ENCODE measurements at regions not wholly inside any gene's neighbourhood (a gene's known extent, or its start where the extent isn't known, plus 50 kb on each side); places are given as distances from the start of the nearest gene placed in this dataset.

DNA sequence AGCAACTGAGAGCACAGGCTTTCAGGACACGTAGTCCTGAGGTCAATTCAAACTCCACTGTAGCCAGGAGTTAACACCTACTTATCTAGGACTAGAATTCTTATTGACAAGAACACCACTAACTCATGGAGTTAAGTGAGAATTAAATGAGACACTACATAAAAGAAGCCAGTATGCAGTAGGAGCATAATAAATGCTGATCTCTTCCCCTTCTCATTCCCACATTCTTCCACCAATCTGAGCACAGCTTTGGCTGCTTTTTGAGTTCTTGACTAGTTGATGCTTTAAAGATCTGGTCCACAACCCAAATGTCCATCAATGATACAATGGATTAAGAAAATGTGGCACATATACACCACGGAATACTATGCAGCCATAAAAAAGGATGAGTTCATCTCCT is 55.2 kb downstream of the TTC32 start:
- DNase-seq, result no peak

DNA sequence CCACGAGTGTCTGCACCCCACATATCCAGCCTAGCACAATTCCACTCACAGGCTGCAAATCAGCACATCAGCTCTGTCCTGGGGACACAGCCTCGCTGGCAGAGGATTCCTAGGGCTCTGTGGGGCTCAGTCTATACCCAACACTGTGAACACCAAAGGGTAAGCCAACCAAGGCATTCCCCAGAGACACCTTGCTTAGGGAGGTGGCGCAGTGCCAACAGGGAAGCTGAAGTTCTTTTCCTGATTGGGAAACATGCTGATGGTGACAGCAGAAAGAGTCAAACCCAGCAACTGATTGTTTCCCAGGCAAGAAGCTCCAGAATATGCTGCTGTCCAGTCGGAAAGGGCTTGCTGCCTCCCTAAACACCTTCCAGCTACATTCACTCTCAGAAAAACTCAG is 55.8 kb downstream of the TTC32 start:
- DNase-seq, result no peak

DNA sequence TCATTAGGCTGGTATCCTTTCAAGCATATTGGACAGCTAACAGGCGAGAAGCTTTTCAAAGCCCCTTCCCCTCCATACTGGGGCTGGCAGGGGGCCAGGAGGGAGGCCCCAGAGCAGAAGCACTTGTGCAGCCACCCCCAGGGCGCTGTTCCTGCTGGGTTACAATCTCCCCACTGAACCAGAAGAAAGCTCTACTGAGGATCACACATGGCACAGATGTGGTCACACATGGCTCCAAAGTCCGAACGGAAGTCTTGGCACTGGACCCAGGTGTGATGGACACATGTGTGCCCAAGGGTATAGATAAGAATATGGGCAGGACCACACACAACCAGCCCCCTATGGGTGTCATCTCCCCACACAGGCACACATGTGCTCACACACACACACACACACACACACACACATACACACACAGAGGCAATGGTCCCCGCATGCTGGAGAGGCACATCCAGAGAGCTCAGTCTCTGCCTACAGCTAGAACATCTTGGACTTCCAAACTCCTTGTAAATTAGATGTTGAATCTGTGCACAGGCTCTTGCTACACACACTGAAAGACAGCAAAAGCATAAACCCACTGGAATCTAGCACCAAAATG is 56.4 kb downstream of the TTC32 start:
- no peak for DNase-seq

DNA sequence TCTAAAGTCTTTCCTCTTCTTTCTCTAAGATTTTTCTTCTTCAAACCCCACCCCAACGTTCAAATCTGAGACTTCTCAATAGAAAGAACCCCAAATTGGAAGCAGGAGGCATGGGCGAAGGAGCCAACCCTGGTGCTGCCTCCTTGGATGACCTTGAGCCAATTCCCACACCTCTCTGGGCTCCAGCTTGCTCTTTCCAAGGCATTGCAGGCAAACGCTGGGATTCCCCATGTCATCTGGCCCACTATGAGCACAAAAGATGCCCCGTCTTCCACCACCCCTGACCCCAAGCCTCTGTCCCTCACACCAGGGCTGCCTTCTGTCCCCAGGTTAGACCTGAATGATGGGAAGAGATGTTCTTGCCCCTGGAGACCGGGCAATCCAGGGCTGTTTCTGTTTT is 57.0 kb downstream of the TTC32 start:
- DNase-seq, result no peak

DNA sequence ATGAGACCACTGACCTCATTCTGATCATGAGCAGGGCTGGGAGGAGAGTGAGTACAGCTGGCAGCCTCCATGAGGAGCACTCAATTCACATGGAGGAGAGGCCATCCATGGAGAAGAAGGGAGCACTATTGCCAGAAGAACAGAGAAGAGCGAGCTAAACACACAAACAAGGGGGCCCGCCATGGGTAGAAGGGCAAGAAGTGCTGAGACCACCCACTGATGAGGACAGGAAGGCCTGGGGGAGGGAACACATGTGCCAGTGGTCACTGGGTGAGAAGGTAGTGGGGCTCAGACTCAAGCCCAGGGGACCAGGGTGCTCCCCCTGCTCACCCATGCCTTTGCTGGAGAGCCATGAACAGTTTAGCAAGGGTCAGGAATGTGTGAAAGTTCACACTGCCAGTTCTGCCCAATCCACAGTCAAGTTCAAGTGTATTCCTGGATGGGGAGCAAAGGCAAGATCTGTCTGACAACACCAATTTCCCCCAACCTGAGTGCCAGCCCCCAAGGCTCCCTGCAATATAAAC is 57.7 kb downstream of the TTC32 start:
- DNase-seq, result no peak

- DNase-seq, result no peak
Observed at GRCh38 chr2:19841918-19842693, 59.7 kb downstream of the TTC32 start.

GRCh38 chr2:19839438-19839837 is 62.3 kb downstream of the TTC32 start:
- DNase-seq, result no peak

GRCh38 chr2:19838616-19839015 is 63.2 kb downstream of the TTC32 start:
- DNase-seq, result no peak

DNA sequence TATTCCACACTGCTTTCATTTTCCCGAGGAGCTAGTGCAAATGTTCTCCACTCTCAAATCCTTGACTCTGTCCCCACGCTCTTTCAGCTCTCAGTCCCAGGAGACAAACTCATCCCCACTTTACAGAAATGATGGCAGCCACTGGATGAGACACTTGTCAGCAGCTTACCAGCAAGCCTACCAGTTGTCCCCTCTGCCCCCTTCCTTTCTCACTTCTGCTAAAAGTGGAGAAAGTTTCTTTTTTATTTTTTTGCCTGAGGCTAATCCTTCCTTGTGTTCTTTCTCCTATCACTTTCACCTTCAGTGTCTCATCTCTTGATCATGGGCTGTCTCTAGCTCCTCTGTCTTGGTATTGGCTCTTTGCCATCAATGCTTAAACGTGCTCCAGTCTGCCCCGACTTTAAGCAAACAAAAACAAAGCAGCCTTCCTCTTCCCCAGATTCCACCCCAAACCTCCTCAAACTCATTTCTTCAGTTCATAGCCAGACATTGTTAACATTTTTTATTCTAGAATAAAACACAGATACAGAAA is 64.5 kb downstream of the TTC32 start:
- no peak for DNase-seq

- no peak for DNase-seq
Observed at GRCh38 chr2:19835781-19836281, 66.0 kb downstream of the TTC32 start.

- no peak for DNase-seq
Observed at GRCh38 chr2:19833978-19834377, 67.8 kb downstream of the TTC32 start.

- no peak for DNase-seq
Observed at GRCh38 chr2:19829672-19830071, 72.1 kb downstream of the TTC32 start.

- DNase-seq, result no peak
Observed at GRCh38 chr2:19826874-19827273, 74.9 kb downstream of the TTC32 start.

DNA sequence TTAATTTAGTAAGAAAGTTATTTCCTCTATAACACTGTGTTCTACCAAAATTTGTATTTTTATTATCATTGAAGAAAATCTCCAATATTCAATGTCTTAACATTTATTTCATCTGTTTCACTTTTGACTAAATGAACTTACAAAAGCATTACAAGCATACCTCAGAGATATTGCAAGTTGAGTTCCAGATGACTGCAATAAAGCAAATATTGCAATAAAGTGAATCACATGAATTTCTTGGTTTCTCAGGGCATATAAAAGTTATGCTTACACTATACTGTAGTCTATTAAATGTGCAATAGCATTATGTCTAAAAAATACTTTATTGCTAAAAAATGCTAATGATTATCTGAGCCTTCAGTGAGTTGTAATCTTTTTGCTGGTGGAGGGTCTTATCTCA is 78.3 kb downstream of the TTC32 start:
- no peak for DNase-seq

DNA sequence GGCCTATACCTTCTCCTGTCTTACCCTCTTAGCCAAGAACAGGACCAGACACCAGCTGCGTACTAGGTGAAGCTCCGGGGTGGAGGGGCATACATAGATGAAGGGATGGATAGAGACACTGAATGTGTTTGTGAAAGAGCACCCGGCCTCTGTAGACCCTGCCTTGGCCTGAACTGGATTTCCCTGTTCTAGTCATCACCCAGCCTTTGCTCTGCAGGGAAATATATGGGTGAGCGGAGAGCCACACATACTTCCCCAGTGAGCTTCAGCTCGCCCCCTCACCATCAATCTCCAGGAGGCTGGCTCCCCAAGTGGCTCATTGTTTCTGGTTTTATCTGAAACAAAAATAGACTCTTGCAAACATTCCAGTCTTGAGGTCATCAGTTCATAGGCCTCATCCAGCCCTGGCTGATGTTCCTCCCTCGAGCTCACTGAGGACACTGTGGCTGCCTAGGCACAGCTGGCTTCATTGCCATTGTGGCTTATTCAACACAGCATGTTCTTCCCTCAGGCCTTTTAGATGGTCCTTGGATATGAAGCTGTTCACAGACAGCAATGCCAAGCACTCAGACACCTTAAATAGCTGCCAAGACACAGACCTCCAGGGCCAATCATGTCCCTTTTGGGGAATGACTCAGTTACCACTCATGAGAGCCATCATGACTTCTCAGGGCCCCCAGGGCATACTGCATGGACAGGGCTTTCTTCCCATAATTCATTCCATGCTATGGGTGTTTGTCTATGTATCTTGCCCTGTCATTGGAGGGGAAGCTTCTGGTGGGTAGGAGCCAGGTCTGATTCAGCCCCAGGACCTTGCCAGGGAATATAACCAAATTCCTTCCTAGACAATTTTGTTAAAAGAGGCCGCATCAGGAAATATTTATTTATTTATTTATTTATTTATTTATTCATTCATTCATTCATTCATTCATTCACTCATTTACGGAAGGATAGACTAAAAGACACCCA is 82.4 kb downstream of the TTC32 start:
- no peak for DNase-seq

GRCh38 chr2:19818543-19818942 is 83.2 kb downstream of the TTC32 start:
- no peak for DNase-seq

GRCh38 chr2:19818039-19818438 is 83.7 kb downstream of the TTC32 start:
- DNase-seq, result no peak

DNA sequence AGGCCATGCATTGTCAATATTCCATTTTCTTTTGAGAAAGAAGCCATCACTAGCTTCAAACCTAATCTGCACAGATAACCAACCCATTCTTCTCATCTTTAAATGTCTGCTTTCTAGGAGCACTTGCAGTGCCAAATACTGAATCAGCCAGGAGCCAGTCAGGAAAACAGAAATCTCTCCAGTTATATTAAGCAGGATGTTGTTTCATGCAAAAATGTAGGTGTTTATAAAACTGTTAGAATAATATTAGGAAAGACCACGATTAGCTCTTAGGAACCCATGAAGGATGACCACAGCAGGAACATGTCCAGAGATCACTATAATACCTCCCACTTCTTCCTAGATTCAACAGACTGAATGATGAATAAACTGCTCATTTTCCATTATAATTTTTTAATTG is 86.0 kb downstream of the TTC32 start:
- DNase-seq, result no peak

- DNase-seq, result no peak
Observed at GRCh38 chr2:19812166-19812565, 89.6 kb downstream of the TTC32 start.

GRCh38 chr2:19811186-19811585 is 90.6 kb downstream of the TTC32 start:
- DNase-seq, result no peak

- DNase-seq, result no peak
Observed at GRCh38 chr2:19810637-19811036, 91.1 kb downstream of the TTC32 start.

GRCh38 chr2:19810148-19810547 is 91.6 kb downstream of the TTC32 start:
- no peak for DNase-seq

GRCh38 chr2:19809206-19809605 is 92.6 kb downstream of the TTC32 start:
- DNase-seq, result no peak
